ENCODE measurements at regions not wholly inside any gene's neighbourhood (a gene's known extent, or its start where the extent isn't known, plus 50 kb on each side); places are given as distances from the start of the nearest gene placed in this dataset.

DNA sequence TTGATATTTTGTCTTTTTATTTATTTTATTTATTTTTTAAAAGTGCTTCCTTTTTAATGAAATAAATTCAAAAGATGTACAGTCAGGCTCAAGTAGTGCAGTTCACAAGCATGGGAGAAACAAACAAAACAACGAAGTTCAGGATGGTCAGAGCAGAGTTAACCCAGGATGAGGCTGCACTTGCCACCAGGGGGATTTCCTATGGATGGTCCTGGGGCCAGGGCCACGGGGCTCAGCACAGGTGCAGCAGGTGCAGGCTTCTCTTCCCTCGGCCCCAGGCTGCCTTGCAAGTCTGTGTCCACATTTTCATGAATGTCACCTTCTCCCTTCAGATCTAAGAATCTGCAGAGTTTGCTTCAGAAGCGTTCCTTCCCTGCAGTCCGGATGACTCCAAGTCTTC lies 76.5 kb downstream of the CDCA7 start:
- no peak overlapping the region for H3K9ac ChIP-seq (ENCODE audit: insufficient read depth in 1 of 2, low read length in 2 of 2)
- TF ChIP-seq, protein P1, sequence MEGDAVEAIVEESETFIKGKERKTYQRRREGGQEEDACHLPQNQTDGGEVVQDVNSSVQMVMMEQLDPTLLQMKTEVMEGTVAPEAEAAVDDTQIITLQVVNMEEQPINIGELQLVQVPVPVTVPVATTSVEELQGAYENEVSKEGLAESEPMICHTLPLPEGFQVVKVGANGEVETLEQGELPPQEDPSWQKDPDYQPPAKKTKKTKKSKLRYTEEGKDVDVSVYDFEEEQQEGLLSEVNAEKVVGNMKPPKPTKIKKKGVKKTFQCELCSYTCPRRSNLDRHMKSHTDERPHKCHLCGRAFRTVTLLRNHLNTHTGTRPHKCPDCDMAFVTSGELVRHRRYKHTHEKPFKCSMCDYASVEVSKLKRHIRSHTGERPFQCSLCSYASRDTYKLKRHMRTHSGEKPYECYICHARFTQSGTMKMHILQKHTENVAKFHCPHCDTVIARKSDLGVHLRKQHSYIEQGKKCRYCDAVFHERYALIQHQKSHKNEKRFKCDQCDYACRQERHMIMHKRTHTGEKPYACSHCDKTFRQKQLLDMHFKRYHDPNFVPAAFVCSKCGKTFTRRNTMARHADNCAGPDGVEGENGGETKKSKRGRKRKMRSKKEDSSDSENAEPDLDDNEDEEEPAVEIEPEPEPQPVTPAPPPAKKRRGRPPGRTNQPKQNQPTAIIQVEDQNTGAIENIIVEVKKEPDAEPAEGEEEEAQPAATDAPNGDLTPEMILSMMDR (IDR thresholded peaks at IDR 0.05; ENCODE audit: control extremely low read depth, extremely low read depth) = no peak
- H3K27me3 ChIP-seq (ENCODE audit: control insufficient read depth in 3 of 3, insufficient read depth in 3 of 3, low read length in 2 of 3) = peaks cover 0 to 7% (median 0%) of the 10 kb centered on the region in 3 donors
- no peak for ATAC-seq (ENCODE audit: insufficient read depth, low FRiP score)
- no peak for DNase-seq
- no peaks in the 10 kb centered on the region for H3K36me3 ChIP-seq (ENCODE audit: control insufficient read depth in 4 of 4, insufficient read depth in 4 of 4, low read length in 4 of 4)
- no peaks in the 10 kb centered on the region for H3K9me3 ChIP-seq (ENCODE audit: control insufficient read depth in 4 of 4, insufficient read depth in 3 of 4, low read length in 3 of 4)
- peaks cover 0 to 2% (median 0%) of the 10 kb centered on the region in 5 donors for H3K4me1 ChIP-seq (ENCODE audit: control insufficient read depth in 5 of 5, insufficient read depth in 5 of 5, low read length in 5 of 5)
- H3K27ac ChIP-seq (ENCODE audit: low read depth in 1 of 2, low read length in 1 of 2) = no peak overlapping the region
- H3K4me3 ChIP-seq = no peak overlapping the region
- 73 to 81% methylated on average over 5 of the region's 5 CpGs for WGBS, 2 donors

DNA sequence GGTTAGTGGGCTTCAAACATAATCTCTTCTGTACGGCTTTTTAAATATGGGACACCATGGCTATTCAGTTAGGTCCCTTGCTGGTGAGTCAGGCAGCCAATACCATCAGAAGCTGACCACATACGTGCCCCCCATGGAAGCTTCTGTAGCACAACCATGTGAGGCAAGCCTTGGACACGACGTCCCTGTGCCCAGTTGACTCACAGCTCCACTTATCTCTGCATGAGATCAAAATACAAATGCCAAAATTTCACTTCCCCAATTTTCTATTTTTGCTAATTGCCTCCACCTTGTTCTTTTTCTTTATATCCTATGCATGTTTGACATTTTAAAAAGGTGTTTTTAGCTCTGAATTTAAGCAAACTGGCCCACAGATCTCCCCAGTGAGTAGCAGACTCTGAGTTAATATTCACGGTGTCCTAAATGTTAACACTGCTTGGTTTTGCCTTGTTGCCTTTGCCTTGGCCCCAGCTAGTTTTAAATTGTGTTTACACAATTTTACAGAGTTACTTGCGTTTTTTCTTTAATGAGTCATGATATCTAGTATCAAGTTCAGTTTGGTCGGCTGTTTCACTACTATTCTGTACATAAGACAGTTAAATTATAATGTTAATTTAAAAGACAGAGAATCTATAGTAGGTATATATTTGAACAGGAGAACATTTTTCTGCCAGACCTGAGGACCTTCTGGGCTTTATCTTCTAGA lies 77.5 kb downstream of the CDCA7 start:
- H3K4me1 ChIP-seq (ENCODE audit: control insufficient read depth in 5 of 5, insufficient read depth in 5 of 5, low read length in 5 of 5) = peaks cover 0 to 2% (median 0%) of the 10 kb centered on the region in 5 donors
- TF ChIP-seq, protein P1 (IDR thresholded peaks at IDR 0.05; ENCODE audit: control extremely low read depth, extremely low read depth) = no peak
- H3K36me3 ChIP-seq (ENCODE audit: control insufficient read depth in 4 of 4, insufficient read depth in 4 of 4, low read length in 4 of 4) = no peaks in the 10 kb centered on the region
- H3K27ac ChIP-seq (ENCODE audit: low read depth in 1 of 2, low read length in 1 of 2) = no peak overlapping the region
- H3K9ac ChIP-seq (ENCODE audit: insufficient read depth in 1 of 2, low read length in 2 of 2) = no peak overlapping the region
- H3K9me3 ChIP-seq (ENCODE audit: control insufficient read depth in 4 of 4, insufficient read depth in 3 of 4, low read length in 3 of 4) = no peaks in the 10 kb centered on the region
- WGBS, 2 donors = 54 to 59% methylated on average over 7 of the region's 7 CpGs
- DNase-seq = no peak
- no peak overlapping the region for H3K4me3 ChIP-seq
- peaks cover 0 to 7% (median 0%) of the 10 kb centered on the region in 3 donors for H3K27me3 ChIP-seq (ENCODE audit: control insufficient read depth in 3 of 3, insufficient read depth in 3 of 3, low read length in 2 of 3)
- ATAC-seq (ENCODE audit: insufficient read depth, low FRiP score) = no peak

DNA sequence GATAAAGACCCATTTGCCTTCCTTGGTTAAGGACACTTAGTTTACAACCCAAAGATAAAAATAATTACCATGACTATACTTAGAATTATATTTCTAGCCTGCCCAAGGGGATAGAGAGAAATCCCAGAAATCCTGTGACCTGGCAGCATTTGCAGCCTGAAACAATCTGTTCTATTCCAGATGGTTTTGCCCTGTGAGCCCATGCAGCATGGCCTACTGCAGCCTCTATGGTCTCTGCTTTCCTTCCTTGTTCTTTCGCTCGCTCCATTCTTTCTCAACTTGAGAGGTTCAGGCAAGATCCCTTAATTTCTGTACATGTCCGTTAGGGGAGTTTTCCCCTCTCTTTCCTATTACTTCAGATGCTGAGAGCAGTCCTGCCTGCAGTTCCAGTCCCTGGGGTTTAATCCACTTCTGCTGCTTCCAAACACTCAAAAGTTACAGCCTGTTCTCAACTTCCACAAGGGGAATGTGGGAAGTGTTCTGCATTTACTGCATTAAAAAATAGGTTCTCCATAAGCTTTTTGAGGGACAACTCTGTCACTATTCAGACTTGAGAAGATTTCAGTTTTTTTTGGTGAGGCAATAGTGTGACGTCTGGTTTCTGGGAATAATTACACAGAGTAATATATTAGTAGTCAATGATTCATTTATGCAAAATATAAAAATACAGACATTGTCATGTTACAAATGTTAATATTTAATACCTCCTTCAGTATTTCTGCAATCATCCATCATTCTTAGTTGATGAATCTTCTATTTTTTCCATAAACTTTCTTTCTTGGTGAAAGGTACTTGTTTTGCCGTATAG lies 80.3 kb downstream of the CDCA7 start:
- peaks cover 0 to 7% (median 0%) of the 10 kb centered on the region in 3 donors for H3K27me3 ChIP-seq (ENCODE audit: control insufficient read depth in 3 of 3, insufficient read depth in 3 of 3, low read length in 2 of 3)
- H3K4me3 ChIP-seq = no peak overlapping the region
- no peaks in the 10 kb centered on the region for H3K36me3 ChIP-seq (ENCODE audit: control insufficient read depth in 4 of 4, insufficient read depth in 4 of 4, low read length in 4 of 4)
- TF ChIP-seq, protein P1 (IDR thresholded peaks at IDR 0.05; ENCODE audit: control extremely low read depth, extremely low read depth) = no peak
- ATAC-seq (ENCODE audit: insufficient read depth, low FRiP score) (no peak), DNase-seq (no peak)
- no peak overlapping the region for H3K9ac ChIP-seq (ENCODE audit: insufficient read depth in 1 of 2, low read length in 2 of 2)
- 84 to 89% methylated on average over 5 of the region's 5 CpGs for WGBS, 2 donors
- peaks cover 0 to 2% (median 0%) of the 10 kb centered on the region in 5 donors for H3K4me1 ChIP-seq (ENCODE audit: control insufficient read depth in 5 of 5, insufficient read depth in 5 of 5, low read length in 5 of 5)
- H3K9me3 ChIP-seq (ENCODE audit: control insufficient read depth in 4 of 4, insufficient read depth in 3 of 4, low read length in 3 of 4) = no peaks in the 10 kb centered on the region
- H3K27ac ChIP-seq (ENCODE audit: low read depth in 1 of 2, low read length in 1 of 2) = peak overlapping the region in 1 of 2 donors; percentile 36

Measured in lung (tissue), 11 donors.